SU-DHL-6 (cell line): ENCODE measurements at regions not wholly inside any gene's neighbourhood (a gene's known extent, or its start where the extent isn't known, plus 50 kb on each side); places are given as distances from the start of the nearest gene placed in this dataset.

ENCODE experiments used
- H2AFZ ChIP-seq: fragments of 200-600 bp; sonication (generic); 2 replicates; pipeline ENCODE4 v1.6.1; 2014; ENCODE audit warnings: low read depth, mild to moderate bottlenecking, moderate library complexity, mixed read lengths, antibody characterized with exemption, low read length; ENCODE audit not compliant: severe bottlenecking
- H3F3A ChIP-seq: fragments of 200-600 bp; shearing (Covaris generic); 2 replicates; pipeline ENCODE4 v1.6.0; 2016; ENCODE audit warnings: antibody characterized with exemption, mild to moderate bottlenecking; ENCODE audit not compliant: insufficient read depth
- H3K27ac ChIP-seq: fragments of 200-600 bp; sonication (generic); 2 replicates; pipeline ENCODE4 v1.5.1; 2016; ENCODE audit warnings: low read depth, mild to moderate bottlenecking, low read length, moderate library complexity, mixed read lengths
- H3K27me3 ChIP-seq: fragments of 200-600 bp; sonication (generic), shearing (Covaris generic); 2 replicates; pipeline ENCODE4 v1.6.0; 2014; ENCODE audit warnings: mild to moderate bottlenecking, low read length
- H3K36me3 ChIP-seq: fragments of 200-600 bp; sonication (generic); 2 replicates; pipeline ENCODE4 v1.6.1; 2014; ENCODE audit warnings: mild to moderate bottlenecking, low read length, mixed read lengths
- H3K4me2 ChIP-seq: fragments of 300-600, 200-600 bp; shearing (Covaris generic), sonication (generic); 2 replicates; pipeline ENCODE4 v1.6.0; 2014; ENCODE audit warnings: low read length, low read depth, mild to moderate bottlenecking; ENCODE audit not compliant: poor library complexity, severe bottlenecking
- H3K4me3 ChIP-seq: fragments of 200-600 bp; sonication (generic); 2 replicates; pipeline ENCODE4 v1.5.1; 2014; ENCODE audit warnings: antibody characterized with exemption, low read length, mild to moderate bottlenecking, mixed read lengths; ENCODE audit not compliant: insufficient read depth, poor library complexity, severe bottlenecking
- H3K79me2 ChIP-seq: fragments of 200-600 bp; sonication (generic); 2 replicates; pipeline ENCODE4 v1.6.1; 2014; ENCODE audit warnings: mild to moderate bottlenecking, low read length, moderate library complexity; ENCODE audit not compliant: insufficient read depth
- H3K9ac ChIP-seq: fragments of 200-600 bp; sonication (generic); 2 replicates; pipeline ENCODE4 v1.7.0; 2014; ENCODE audit warnings: mild to moderate bottlenecking, low read length
- H3K9me2 ChIP-seq: fragments of 200-600 bp; sonication (generic); replicated peaks from 2 replicates; pipeline ENCODE4 v1.6.1; 2014; ENCODE audit warnings: low read length; ENCODE audit not compliant: insufficient read depth
- H3K9me3 ChIP-seq: fragments of 200-600 bp; sonication (generic); 2 replicates; pipeline ENCODE4 v1.6.1; 2014; ENCODE audit warnings: low read length, mixed read lengths; ENCODE audit not compliant: insufficient read depth
- H4K20me1 ChIP-seq: fragments of 200-600 bp; sonication (generic); 2 replicates; pipeline ENCODE4 v1.6.1; 2014; ENCODE audit warnings: low read depth, mild to moderate bottlenecking, antibody characterized with exemption, low read length, moderate library complexity, mixed read lengths
- EZH2phosphoT487 ChIP-seq: fragments of 200-600 bp; sonication (generic), shearing (Covaris generic); conservative IDR thresholded peaks from 2 replicates; pipeline ENCODE4 v1.6.1; 2018; ENCODE audit warnings: mild to moderate bottlenecking, antibody characterized with exemption, low read length, moderate library complexity, mixed read lengths
- TF ChIP-seq, protein P1 (sequence below): fragments of 200-600 bp; sonication (generic); IDR thresholded peaks from one replicate; pipeline ENCODE4 v1.5.1; 2017; ENCODE audit warnings: antibody characterized with exemption, mild to moderate bottlenecking, low read length, moderate library complexity; ENCODE audit not compliant: insufficient read depth, poor library complexity, severe bottlenecking

DNA sequence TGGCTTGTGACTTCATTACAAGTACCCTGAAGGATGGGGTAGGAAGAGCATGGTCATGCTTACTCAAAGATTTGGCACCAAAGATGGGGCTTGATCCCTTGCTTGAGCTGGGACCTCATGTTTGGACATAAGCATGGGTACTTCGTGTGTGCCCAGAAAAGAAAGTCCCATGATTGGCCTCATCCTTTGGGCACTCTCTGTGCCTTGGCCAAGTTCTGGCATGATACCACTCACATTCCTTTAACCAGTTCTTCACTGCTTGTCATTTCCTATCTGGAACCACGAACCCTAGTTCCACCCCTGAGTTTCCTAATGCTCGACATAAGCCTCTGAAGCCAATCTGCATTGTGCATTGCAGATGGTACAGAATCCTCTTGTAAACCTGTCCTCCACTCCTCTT, 107.0 kb downstream of the NAV1 start:
- no peak for TF ChIP-seq EZH2phosphoT487
- TF ChIP-seq, protein P1, sequence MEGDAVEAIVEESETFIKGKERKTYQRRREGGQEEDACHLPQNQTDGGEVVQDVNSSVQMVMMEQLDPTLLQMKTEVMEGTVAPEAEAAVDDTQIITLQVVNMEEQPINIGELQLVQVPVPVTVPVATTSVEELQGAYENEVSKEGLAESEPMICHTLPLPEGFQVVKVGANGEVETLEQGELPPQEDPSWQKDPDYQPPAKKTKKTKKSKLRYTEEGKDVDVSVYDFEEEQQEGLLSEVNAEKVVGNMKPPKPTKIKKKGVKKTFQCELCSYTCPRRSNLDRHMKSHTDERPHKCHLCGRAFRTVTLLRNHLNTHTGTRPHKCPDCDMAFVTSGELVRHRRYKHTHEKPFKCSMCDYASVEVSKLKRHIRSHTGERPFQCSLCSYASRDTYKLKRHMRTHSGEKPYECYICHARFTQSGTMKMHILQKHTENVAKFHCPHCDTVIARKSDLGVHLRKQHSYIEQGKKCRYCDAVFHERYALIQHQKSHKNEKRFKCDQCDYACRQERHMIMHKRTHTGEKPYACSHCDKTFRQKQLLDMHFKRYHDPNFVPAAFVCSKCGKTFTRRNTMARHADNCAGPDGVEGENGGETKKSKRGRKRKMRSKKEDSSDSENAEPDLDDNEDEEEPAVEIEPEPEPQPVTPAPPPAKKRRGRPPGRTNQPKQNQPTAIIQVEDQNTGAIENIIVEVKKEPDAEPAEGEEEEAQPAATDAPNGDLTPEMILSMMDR = no peak
- H3K79me2 ChIP-seq = no peaks in the 10 kb centered on the region
- no peak overlapping the region for H3K4me2 ChIP-seq
- H3K27ac ChIP-seq = no peak overlapping the region
- no peaks in the 10 kb centered on the region for H3K36me3 ChIP-seq
- no peak overlapping the region for H3K9ac ChIP-seq
- no peak overlapping the region for H3K4me3 ChIP-seq
- no peak overlapping the region for H2AFZ ChIP-seq
- no peaks in the 10 kb centered on the region for H3K9me3 ChIP-seq
- H4K20me1 ChIP-seq = no peaks in the 10 kb centered on the region
- H3F3A ChIP-seq = no peaks in the 10 kb centered on the region
- H3K9me2 ChIP-seq = no peaks in the 10 kb centered on the region
- no peaks in the 10 kb centered on the region for H3K27me3 ChIP-seq

DNA sequence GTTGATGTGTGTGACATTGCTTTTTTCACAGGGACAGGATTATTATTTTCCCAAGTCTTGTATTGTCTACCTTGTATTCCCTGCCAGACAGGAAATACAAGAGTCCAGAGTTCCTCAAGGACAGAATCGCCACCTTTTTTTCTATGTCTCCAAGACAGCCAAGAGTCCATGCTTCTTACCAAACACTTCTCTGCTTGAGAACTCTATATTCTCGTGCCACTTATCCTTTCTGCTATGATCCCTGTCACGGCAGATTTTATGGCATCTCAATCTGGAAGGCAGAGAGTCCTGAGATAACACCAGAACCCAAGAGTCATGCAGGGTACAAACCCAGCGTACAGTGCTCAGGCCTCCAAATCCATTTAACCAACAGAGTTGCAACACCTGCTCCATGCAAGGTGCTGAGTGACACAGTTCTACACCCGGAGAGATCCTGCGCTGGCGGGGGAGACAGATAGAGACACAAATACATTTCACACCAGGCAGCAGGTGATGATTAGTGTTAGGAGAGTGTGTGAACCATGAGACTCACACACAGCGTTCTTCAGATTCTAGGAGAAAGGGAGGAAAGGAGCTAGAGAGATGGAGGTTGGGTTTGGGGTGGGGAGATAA, 107.6 kb downstream of the NAV1 start:
- Histone ChIP-seq H3K9ac (no peak overlapping the region), H3K27me3 (no peaks in the 10 kb centered on the region), H3K4me3 (no peak overlapping the region), H3K36me3 (no peaks in the 10 kb centered on the region), H2AFZ (no peak overlapping the region), H4K20me1 (no peaks in the 10 kb centered on the region), H3K9me2 (no peaks in the 10 kb centered on the region), H3K9me3 (no peaks in the 10 kb centered on the region), H3K27ac (no peak overlapping the region), H3K4me2 (no peak overlapping the region), H3F3A (no peaks in the 10 kb centered on the region), H3K79me2 (no peaks in the 10 kb centered on the region)
- TF ChIP-seq EZH2phosphoT487 = no peak
- TF ChIP-seq, protein P1 = no peak

DNA sequence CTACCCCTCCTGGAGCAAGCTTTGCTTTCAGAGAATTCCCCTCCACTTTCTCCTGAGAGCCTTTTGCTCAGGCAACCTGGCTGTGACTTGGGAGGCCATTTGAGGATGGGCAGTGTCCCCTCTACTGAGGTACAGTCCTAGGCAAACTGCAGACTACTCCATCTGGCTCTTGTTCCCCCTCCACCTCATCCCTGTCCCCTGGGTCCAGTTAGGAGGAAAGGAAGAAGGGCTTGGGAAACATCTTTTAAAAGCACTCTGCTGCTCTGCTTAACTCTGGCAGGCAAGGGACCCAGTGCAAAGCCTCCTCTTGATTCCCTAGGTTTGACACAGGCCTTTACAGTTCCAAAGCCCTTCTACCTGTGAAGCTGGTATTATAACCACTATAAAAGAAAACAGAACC, 108.2 kb downstream of the NAV1 start:
- TF ChIP-seq EZH2phosphoT487 = no peak
- TF ChIP-seq, protein P1 = no peak
- Histone ChIP-seq H3K4me3 (no peak overlapping the region), H3F3A (no peaks in the 10 kb centered on the region), H3K9ac (no peak overlapping the region), H3K36me3 (no peaks in the 10 kb centered on the region), H2AFZ (no peak overlapping the region), H3K4me2 (no peak overlapping the region), H3K79me2 (no peaks in the 10 kb centered on the region), H3K27me3 (no peaks in the 10 kb centered on the region), H4K20me1 (no peaks in the 10 kb centered on the region), H3K27ac (no peak overlapping the region), H3K9me2 (no peaks in the 10 kb centered on the region), H3K9me3 (no peaks in the 10 kb centered on the region)
